KBM-7 (cell line): ENCODE measurements at regions not wholly inside any gene's neighbourhood (a gene's known extent, or its start where the extent isn't known, plus 50 kb on each side); places are given as distances from the start of the nearest gene placed in this dataset.

Source experiments
- DNase-seq: peaks from one replicate; pipeline ENCODE4 v3.0.0-alpha.2; 2015
- in situ Hi-C: fragments of 300-500 bp; cut with MboI; formaldehyde crosslinking; loops from 2 replicates; pipeline ENCODE4 v1.14.3; 2020; ENCODE audit warnings: low sequenced_read_pairs, low pct_unique_long_range_greater_than_20kb, mixed read lengths

DNA sequence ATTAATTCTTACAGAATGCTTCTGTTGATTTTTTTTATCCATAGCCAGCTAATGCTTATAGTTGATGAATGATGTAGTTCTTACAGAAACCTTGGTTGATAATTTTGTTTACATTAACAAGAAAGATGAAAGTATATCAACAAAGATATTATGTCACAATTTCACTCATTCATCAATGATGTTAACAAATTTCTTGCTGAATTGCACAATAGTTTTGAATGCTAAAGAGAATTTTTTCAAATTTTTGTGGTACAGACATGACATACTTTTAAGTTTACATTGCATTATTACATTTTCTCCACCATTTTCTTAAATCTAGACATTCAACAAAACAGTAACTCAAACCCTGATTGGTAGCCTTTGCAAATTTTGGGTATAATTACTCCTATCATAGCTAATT lies 236.3 kb downstream of the FOXD2 start:
- no peak for DNase-seq
- in situ Hi-C loops: no loop called here

DNA sequence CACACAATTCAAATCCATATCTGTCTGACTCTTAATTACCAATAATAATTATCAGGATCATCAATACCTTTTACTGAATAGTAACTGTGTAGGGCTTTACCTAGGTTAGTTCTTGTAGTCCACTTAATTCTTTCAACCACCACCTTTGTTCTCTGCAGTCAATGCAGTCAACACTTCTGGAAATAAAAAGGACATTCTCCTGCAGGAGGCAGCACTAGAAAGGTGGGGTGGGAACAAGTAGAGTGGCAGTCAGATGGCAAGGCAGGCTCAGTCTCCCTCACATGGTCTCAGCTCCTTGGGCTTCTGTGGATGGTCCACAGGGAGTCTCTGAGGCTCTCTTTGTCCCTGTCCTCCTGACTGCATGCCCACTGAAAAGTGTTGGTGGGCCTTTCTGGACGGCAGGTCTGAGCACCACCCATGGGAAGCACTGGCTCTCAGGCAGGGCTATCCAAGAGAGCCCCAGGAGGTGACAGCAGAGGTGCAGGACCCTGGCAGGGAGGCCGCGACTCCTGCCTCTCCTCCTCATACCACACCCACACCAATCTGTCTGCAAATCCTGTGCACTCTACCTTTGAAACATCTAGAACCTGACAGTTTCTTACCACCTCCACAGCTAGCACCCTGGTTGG lies 237.3 kb downstream of the FOXD2 start:
- in situ Hi-C loops: no loop called here
- DNase-seq: no peak

DNA sequence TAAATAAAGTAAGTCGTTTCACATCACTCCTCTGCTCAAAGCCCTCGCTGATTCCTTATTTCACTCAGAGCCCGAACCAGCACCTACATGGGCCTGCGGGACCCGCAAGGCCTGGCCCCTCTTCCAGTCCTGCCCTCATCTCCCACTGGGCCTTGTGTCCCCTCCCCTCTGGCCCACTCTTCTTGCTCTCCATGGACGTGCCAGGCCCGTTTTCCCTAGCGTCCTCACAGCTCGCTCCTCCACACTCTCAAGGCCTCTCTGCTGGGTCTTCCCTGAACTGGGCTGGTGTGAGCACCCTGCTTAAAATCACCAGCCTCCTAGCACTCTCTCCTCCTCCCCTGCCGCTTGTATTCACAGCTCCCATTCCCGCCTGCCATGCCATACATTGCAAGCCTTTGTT lies 237.9 kb downstream of the FOXD2 start:
- in situ Hi-C loops: no loop called here
- no peak for DNase-seq

GRCh38 chr1:47676311-47677054 lies 238.6 kb downstream of the FOXD2 start:
- no peak for DNase-seq
- in situ Hi-C loops: no loop called here

GRCh38 chr1:47677241-47677940 lies 239.5 kb downstream of the FOXD2 start:
- in situ Hi-C loops: no loop called here
- no peak for DNase-seq

DNA sequence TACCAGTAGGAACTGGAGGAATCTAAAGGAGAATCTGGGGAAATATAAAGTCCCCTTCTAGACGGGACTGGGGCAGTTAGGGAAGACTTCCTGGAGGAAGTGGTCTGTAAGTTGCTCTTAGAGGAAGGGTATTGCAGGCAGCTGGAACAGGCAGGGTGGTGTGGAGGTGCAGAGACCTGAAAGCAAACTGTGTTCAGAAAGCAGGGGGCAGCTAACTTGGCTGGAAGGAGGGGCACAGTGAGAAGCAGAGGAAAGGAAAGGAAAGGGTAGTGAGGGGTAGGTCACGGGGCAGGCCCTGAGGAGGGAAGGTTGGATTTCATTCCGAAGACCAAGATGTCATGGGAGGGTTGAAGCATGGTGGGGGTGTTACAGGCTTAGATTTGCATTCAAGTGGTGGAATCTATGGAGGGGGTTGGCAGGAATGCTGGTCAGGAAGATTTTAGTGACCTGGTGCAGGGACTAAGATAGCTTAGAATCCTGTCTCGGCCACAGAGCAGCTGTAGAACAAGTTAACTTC lies 240.7 kb downstream of the FOXD2 start:
- in situ Hi-C loops: no loop called here
- DNase-seq: no peak

DNA sequence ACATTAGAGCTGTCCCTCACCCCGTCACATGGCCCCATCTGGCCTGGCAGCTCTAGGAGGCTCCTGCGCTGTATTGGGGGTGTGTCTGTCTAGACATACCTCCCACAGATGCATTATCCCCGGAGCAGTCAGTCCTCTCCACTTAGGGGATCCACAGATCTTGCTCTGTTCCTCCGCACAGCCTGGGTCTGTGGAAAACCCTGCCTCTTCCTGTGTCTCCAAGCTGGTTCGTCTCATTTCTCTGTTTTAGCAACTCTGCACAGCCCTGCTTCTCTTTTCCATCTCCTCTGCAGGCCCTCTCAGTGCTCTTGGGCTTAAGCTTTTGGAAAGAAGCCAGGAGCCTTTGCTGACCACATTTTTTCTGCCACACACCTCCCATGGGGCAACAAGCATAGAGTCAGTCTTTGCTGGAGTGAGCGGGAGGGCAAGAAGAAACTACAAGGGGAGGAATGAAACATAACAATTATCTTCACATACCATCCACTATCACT lies 241.5 kb downstream of the FOXD2 start:
- in situ Hi-C loops: no loop called here
- peak; percentile 19 for DNase-seq

DNA sequence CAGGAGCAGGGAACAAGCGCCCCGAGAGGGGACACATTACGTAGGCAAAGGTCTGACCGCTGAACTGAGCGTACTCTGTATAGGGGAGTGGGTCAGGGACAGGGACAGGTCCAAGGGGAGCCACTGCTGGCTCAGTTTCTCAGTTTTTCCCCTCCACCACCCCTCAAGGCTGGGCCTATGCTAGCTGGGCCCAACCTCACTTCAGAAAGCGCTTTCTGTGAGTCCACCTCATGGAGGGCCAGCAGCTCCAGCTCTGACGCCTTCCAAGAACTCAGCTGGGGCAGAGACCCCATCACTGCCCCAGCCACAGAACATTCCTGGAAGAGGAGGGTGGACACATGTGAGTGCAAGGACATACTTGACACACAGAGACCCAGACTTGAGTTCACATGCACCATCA lies 242.0 kb downstream of the FOXD2 start:
- in situ Hi-C loops: no loop called here
- DNase-seq: no peak

DNA sequence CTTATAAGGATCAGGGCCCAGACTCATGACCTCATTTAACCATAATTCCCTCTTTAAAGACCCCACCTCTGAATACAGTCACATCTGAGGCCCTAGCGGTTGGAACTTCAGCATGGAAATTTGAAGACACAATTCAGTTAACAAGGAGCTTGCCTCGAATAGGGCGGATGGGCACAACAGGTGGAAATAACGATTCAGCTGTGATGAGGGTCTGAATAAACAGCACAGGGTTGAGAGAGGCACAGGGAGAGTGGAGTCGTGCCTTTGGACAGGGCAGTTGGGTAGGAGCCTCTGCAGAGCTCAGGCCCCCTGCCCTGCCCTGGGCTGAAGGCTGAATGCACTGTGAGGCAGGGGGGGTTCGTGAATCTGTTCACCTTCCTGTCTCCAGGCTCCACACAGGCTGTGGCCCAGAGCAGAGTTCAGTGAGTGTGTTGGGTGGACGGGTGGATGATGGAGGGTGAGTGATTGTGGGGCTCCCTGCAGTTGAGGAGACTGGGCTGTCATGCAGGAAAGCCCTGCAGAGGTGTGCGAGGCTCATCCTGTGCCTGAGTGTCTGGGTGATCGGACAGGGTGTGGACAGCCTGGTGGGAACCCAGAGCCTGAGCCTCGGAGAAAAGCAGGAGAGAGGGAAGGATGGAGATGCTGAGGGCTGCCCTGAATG lies 243.1 kb downstream of the FOXD2 start:
- in situ Hi-C loops: no loop called here

DNA sequence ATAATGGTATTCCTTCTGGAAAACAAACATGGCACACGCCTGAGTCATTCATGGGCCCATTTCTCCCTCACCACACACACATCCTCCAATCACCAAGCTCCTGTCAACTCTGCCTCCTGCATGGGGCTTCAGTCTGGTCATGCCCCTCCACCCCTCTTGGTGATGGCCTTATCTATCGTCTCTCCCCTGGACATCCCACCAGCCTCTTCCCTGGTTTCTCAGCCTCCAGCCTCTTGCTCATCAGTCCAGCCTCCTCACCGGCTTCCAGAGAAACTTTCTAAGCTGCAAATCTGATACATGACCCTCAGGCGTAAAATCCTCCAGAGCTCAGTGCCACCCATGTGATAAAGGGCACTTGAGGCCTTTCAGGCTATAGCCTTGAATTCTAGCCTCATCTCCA lies 243.9 kb downstream of the FOXD2 start:
- DNase-seq: no peak
- in situ Hi-C loops: no loop called here

More for the DNA sequence above, 243.1 kb downstream of the FOXD2 start:
- DNase-seq: no peak

DNA sequence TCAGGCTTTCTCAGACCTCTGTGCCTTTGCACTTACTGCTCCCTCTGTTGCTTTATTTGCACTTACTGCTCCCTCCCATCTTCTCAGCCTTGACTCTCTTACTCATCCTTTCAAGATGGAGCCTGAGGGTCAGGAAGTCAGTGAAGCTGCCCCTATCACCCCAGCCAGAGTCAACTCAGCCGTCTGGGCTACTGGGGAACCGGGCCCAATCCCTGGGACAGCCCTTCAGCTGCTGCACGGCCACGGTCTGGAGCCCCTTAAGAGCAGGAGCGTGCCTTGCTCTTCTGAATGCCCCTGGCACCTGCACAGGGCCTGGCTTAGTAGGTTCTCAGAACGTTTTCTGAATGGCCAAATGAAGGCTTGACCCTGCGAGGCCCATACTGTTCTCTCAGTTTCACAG lies 244.4 kb downstream of the FOXD2 start:
- in situ Hi-C loops: no loop called here

GRCh38 chr1:47682786-47683350 lies 245.0 kb downstream of the FOXD2 start:
- no peak for DNase-seq
- in situ Hi-C loops: no loop called here

More for the DNA sequence above, 244.4 kb downstream of the FOXD2 start:
- no peak for DNase-seq

- no peak for DNase-seq
- in situ Hi-C loops: no loop called here
Observed at GRCh38 chr1:47683401-47683800, 245.6 kb downstream of the FOXD2 start.

DNA sequence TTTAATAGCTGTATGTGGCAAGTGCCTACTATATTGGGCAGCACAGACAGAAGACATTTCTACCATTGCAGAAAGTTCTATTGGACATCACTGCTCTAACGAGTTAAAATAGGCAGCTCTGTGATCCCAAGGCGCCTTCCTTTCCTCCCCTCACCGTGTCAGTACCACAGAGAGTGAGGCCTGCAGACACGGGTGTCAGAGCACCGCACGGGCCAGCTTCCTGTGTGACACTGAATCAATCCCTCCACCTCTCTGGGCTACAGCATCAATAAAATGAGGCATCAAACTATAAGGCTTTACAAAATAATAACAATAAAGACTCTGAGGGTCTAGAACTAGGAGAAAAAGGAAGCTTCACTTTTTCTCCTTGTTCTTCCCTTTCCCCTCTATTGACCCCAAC lies 246.7 kb downstream of the FOXD2 start:
- in situ Hi-C loops: no loop called here

DNA sequence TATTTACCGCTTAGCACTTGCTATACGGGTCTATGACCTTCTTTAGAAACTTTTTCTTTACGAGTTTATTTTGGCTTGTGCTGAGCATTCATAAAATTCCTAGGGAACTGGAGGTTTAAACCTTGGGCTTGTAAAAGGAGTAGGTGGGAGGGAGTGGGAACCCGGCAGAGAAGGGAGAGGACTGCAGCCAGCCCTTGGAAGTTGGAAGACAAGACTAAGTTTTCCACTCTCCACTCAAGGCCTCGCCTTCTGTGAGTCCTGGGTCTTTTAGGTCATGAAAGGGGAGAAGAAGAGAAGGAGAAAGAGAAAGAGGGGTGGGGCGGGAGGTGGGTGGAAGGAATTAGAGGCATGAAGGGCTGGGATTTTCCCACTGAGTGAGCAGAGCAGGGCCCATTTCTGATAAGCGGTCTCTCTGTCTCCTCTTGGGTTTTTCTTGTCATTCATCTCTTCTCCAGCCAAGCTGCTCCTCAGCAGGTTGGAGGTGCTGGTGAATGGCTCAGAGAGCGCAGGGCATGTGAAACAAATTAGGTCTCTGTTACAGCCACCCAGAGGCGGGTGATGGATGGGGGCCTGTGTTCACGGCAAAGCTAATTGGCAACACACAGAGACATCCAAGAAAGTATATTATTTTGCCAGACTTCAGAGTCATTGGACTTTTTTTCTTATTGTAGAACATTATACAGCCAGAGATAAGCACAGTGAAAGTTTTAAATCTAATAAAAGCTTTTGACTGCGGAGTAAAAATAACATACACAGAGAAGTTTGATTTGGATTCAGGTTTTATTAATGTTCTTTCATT lies 247.3 kb downstream of the FOXD2 start:
- in situ Hi-C loops: no loop called here
- no peak for DNase-seq

More for the DNA sequence above, 246.7 kb downstream of the FOXD2 start:
- DNase-seq: no peak

DNA sequence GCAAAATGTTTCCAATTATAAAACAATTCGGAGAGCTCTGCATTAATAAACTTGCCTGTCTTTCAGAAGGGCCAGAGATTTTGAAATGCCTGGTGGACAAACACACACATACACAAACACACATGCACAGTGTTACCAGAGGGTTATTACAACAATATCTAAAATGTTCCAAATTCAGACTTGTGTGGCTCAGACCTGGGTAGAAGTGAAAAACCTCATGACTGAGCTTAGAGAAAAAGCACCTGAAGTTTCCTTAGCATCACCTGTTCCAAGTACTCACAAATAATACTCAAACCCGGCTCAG lies 247.9 kb downstream of the FOXD2 start:
- in situ Hi-C loops: no loop called here
- DNase-seq: no peak

DNA sequence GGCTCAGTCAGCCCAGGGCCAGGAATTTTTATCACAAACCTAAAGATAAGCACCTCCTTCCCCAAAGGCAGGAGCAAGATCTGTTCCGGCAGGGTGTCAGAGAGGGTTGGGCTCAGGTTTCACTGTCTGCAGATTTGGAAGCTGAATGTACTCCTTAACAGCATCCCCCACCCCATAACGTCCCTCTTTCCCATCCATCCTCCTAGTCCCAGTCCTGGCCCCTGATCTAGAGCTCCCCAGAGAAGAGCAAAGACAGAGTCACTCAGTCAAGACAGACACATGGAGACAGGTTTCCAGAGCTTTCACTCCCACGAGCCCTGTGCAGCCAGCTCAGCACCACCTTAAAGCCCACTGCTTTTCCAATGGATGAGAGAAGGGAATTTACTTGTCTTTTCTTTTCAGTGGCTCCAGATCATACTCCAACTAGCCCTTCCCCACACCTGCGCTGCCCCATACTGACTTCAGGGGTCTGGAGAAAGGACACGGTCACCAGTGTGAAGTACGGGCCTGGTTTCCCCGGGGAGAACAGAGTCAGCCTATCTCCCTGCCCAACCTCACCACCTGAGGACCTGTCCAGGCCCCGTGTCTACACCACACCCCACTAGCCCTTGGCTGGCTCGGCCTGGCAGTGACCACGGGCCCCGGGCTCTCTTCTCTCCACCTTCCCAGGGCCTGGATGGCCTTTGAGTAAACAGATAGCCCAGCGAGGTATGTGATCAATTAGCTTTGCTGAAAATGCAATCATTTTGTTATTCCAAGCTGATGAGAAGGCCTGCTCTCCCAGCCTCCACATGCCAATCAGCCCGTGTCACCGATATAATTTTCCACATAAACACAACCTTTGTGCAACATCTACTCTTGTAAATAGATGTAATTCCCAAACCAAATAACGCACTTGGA lies 249.1 kb downstream of the FOXD2 start:
- in situ Hi-C loops: no loop called here
- DNase-seq: no peak
